ENCODE measurements at regions not wholly inside any gene's neighbourhood (a gene's known extent, or its start where the extent isn't known, plus 50 kb on each side); places are given as distances from the start of the nearest gene placed in this dataset.
"Not testable (repeated sequence)": the region's sequence is repeated elsewhere in the genome, so short reads cannot be mapped to it uniquely, and the experiment has no call there.

- Mint-ChIP-seq H3K36me3 (no peaks in the 10 kb centered on the region), H3K27me3 (no peaks in the 10 kb centered on the region), H3K4me1 (ENCODE audit: low read depth) (no peaks in the 10 kb centered on the region), H3K27ac (no peak overlapping the region), H3K9me3 (peaks cover 11% of the 10 kb centered on the region), H3K4me3 (no peak overlapping the region)
- CTCF ChIA-PET, result no interaction called here
- intact Hi-C loops (cut with micrococcal nuclease), result no loop called here
- no peak for DNase-seq
- POLR2A ChIA-PET, result no interaction called here
Measured at GRCh38 chr3:22734207-22734606, 468.9 kb upstream of the UBE2E2 start.

- intact Hi-C loops (cut with micrococcal nuclease), result no loop called here
- H3K4me1 Mint-ChIP-seq (ENCODE audit: low read depth), result no peaks in the 10 kb centered on the region
- peaks cover 10% of the 10 kb centered on the region for H3K9me3 Mint-ChIP-seq
- H3K27ac Mint-ChIP-seq, result no peak overlapping the region
- no peaks in the 10 kb centered on the region for H3K27me3 Mint-ChIP-seq
- ChIA-PET CTCF (no interaction called here), POLR2A (no interaction called here)
- no peak for DNase-seq
- H3K4me3 Mint-ChIP-seq, result no peak overlapping the region
- H3K36me3 Mint-ChIP-seq, result no peaks in the 10 kb centered on the region
Measured at GRCh38 chr3:22734756-22735155, 468.4 kb upstream of the UBE2E2 start.

GRCh38 chr3:22735373-22735772, 467.8 kb upstream of the UBE2E2 start:
- CTCF ChIA-PET, result no interaction called here

GRCh38 chr3:22743386-22743785, 459.7 kb upstream of the UBE2E2 start:
- H3K27me3 Mint-ChIP-seq; DNase-seq; H3K4me1 Mint-ChIP-seq (ENCODE audit: low read depth); intact Hi-C loops (cut with micrococcal nuclease); H3K9me3 Mint-ChIP-seq; H3K4me3 Mint-ChIP-seq; POLR2A ChIA-PET; CTCF ChIA-PET; H3K36me3 Mint-ChIP-seq; H3K27ac Mint-ChIP-seq: not testable (repeated sequence)

More at GRCh38 chr3:22735373-22735772, 467.8 kb upstream of the UBE2E2 start:
- intact Hi-C loops (cut with micrococcal nuclease), result no loop called here
- H3K27ac Mint-ChIP-seq, result no peak overlapping the region
- DNase-seq, result no peak
- H3K27me3 Mint-ChIP-seq, result no peaks in the 10 kb centered on the region
- no peaks in the 10 kb centered on the region for H3K4me1 Mint-ChIP-seq (ENCODE audit: low read depth)
- POLR2A ChIA-PET, result no interaction called here
- H3K4me3 Mint-ChIP-seq, result no peak overlapping the region
- H3K9me3 Mint-ChIP-seq, result peaks cover 9% of the 10 kb centered on the region
- no peaks in the 10 kb centered on the region for H3K36me3 Mint-ChIP-seq

GRCh38 chr3:22745321-22745720, 457.8 kb upstream of the UBE2E2 start:
- intact Hi-C loops (cut with micrococcal nuclease), result no loop called here
- Mint-ChIP-seq H3K4me1 (ENCODE audit: low read depth) (no peaks in the 10 kb centered on the region), H3K27ac (no peak overlapping the region), H3K4me3 (no peak overlapping the region), H3K36me3 (no peaks in the 10 kb centered on the region), H3K9me3 (no peaks in the 10 kb centered on the region), H3K27me3 (no peaks in the 10 kb centered on the region)
- POLR2A ChIA-PET, result no interaction called here
- DNase-seq, result no peak
- CTCF ChIA-PET, result no interaction called here

- no peak overlapping the region for H3K4me3 Mint-ChIP-seq
- no peaks in the 10 kb centered on the region for H3K36me3 Mint-ChIP-seq
- ChIA-PET POLR2A (no interaction called here), CTCF (no interaction called here)
- no peak overlapping the region for H3K27ac Mint-ChIP-seq
- no peaks in the 10 kb centered on the region for H3K4me1 Mint-ChIP-seq (ENCODE audit: low read depth)
- no peaks in the 10 kb centered on the region for H3K27me3 Mint-ChIP-seq
- intact Hi-C loops (cut with micrococcal nuclease), result no loop called here
- no peak for DNase-seq
- peaks cover 6% of the 10 kb centered on the region for H3K9me3 Mint-ChIP-seq
Measured at GRCh38 chr3:22746221-22746620, 456.9 kb upstream of the UBE2E2 start.

GRCh38 chr3:22748453-22749045, 454.6 kb upstream of the UBE2E2 start:
- ChIA-PET POLR2A (no interaction called here), CTCF (interaction anchor here (0.7 kb wide), 1 partner anchor 17 kb away, joined by 3 read pairs; no protein-coding TSS in a partner anchor)
- H3K4me3 Mint-ChIP-seq, result no peak overlapping the region
- H3K27me3 Mint-ChIP-seq, result no peaks in the 10 kb centered on the region
- no peaks in the 10 kb centered on the region for H3K36me3 Mint-ChIP-seq
- no peaks in the 10 kb centered on the region for H3K4me1 Mint-ChIP-seq (ENCODE audit: low read depth)
- H3K9me3 Mint-ChIP-seq, result peaks cover 10% of the 10 kb centered on the region
- DNase-seq, result no peak
- intact Hi-C loops (cut with micrococcal nuclease), result no loop called here
- H3K27ac Mint-ChIP-seq, result no peak overlapping the region

- Mint-ChIP-seq H3K27ac (no peak overlapping the region), H3K27me3 (no peaks in the 10 kb centered on the region), H3K9me3 (peaks cover 20% of the 10 kb centered on the region), H3K4me3 (no peak overlapping the region), H3K4me1 (ENCODE audit: low read depth) (no peaks in the 10 kb centered on the region), H3K36me3 (no peaks in the 10 kb centered on the region)
- intact Hi-C loops (cut with micrococcal nuclease), result no loop called here
- ChIA-PET CTCF (no interaction called here), POLR2A (no interaction called here)
- no peak for DNase-seq
Measured at GRCh38 chr3:22759636-22760310, 443.4 kb upstream of the UBE2E2 start.

GRCh38 chr3:22765679-22766078, 437.4 kb upstream of the UBE2E2 start:
- no peaks in the 10 kb centered on the region for H3K36me3 Mint-ChIP-seq
- H3K27me3 Mint-ChIP-seq, result no peaks in the 10 kb centered on the region
- H3K4me3 Mint-ChIP-seq, result no peak overlapping the region
- POLR2A ChIA-PET, result no interaction called here
- peaks cover 26% of the 10 kb centered on the region for H3K9me3 Mint-ChIP-seq
- CTCF ChIA-PET, result interaction anchor here (0.6 kb wide), 1 partner anchor 252 kb away, joined by 3 read pairs; no protein-coding TSS in a partner anchor
- intact Hi-C loops (cut with micrococcal nuclease), result no loop called here
- no peak for DNase-seq
- no peak overlapping the region for H3K27ac Mint-ChIP-seq
- H3K4me1 Mint-ChIP-seq (ENCODE audit: low read depth), result no peaks in the 10 kb centered on the region

- Mint-ChIP-seq H3K27me3 (no peaks in the 10 kb centered on the region), H3K27ac (no peak overlapping the region), H3K36me3 (no peaks in the 10 kb centered on the region), H3K4me1 (ENCODE audit: low read depth) (no peaks in the 10 kb centered on the region), H3K4me3 (no peak overlapping the region), H3K9me3 (peaks cover 12% of the 10 kb centered on the region)
- CTCF ChIA-PET, result no interaction called here
- DNase-seq, result no peak
- POLR2A ChIA-PET, result no interaction called here
- intact Hi-C loops (cut with micrococcal nuclease), result no loop called here
Measured at GRCh38 chr3:22777834-22778233, 425.3 kb upstream of the UBE2E2 start.

GRCh38 chr3:22779737-22780136, 423.4 kb upstream of the UBE2E2 start:
- H3K9me3 Mint-ChIP-seq, result peaks cover 28% of the 10 kb centered on the region
- H3K36me3 Mint-ChIP-seq, result peaks cover 2% of the 10 kb centered on the region
- H3K4me1 Mint-ChIP-seq (ENCODE audit: low read depth), result no peaks in the 10 kb centered on the region
- CTCF ChIA-PET, result no interaction called here
- no peaks in the 10 kb centered on the region for H3K27me3 Mint-ChIP-seq
- no peak overlapping the region for H3K27ac Mint-ChIP-seq
- no peak for DNase-seq
- no peak overlapping the region for H3K4me3 Mint-ChIP-seq
- intact Hi-C loops (cut with micrococcal nuclease), result no loop called here
- POLR2A ChIA-PET, result no interaction called here

GRCh38 chr3:22792533-22792932, 410.6 kb upstream of the UBE2E2 start:
- CTCF ChIA-PET, result no interaction called here
- Mint-ChIP-seq H3K27ac (no peak overlapping the region), H3K27me3 (no peaks in the 10 kb centered on the region), H3K9me3 (peaks cover 17% of the 10 kb centered on the region), H3K4me1 (ENCODE audit: low read depth) (no peaks in the 10 kb centered on the region), H3K36me3 (no peaks in the 10 kb centered on the region), H3K4me3 (no peak overlapping the region)
- intact Hi-C loops (cut with micrococcal nuclease), result no loop called here
- DNase-seq, result no peak
- POLR2A ChIA-PET, result no interaction called here

- H3K4me1 Mint-ChIP-seq (ENCODE audit: low read depth), result no peaks in the 10 kb centered on the region
- intact Hi-C loops (cut with micrococcal nuclease), result no loop called here
- H3K36me3 Mint-ChIP-seq, result no peaks in the 10 kb centered on the region
- POLR2A ChIA-PET, result no interaction called here
- CTCF ChIA-PET, result no interaction called here
- no peak for DNase-seq
- H3K4me3 Mint-ChIP-seq, result no peak overlapping the region
- H3K27ac Mint-ChIP-seq, result no peak overlapping the region
- no peaks in the 10 kb centered on the region for H3K27me3 Mint-ChIP-seq
- peaks cover 3% of the 10 kb centered on the region for H3K9me3 Mint-ChIP-seq
Measured at GRCh38 chr3:22795917-22796316, 407.2 kb upstream of the UBE2E2 start.

Data from activated CD4-positive, alpha-beta memory T cell treated with anti-CD3 and anti-CD28 coated beads for 36 hours (primary cell).